K562 (cell line): ENCODE measurements at regions not wholly inside any gene's neighbourhood (a gene's known extent, or its start where the extent isn't known, plus 50 kb on each side); places are given as distances from the start of the nearest gene placed in this dataset.

ENCODE experiments used
- ATAC-seq: fragments of 200-7000 bp; cut with Tn5 transposase; 3 replicates; pipeline ENCODE4 v1.9.1; 2020; ENCODE audit warnings: moderate library complexity
- BruUV-seq: library from RNA; stranded (reverse); fragments of 400-500 nt; replicated peaks from 2 replicates; lab custom pipeline; 2021; lab: Mats Ljungman, UMichigan
- CTCF ChIA-PET: fragments of 300-600 bp; formaldehyde crosslinking; extraction: SDS; loops from one replicate; lab custom pipeline; 2021; ENCODE audit warnings: low intra/inter-chr PET ratio; lab: Yijun Ruan, JAX
- POLR2A ChIA-PET: fragments of 300-600, 350-650 bp; sonication (Branson Sonifier 250); formaldehyde crosslinking; extraction: SDS; loops from one replicate; lab custom pipeline; 2021; ENCODE audit warnings: antibody characterized with exemption, inconsistent platforms; lab: Yijun Ruan, JAX
- DNase-seq, 4 experiments: peaks; one replicate each; pipeline versions ENCODE4 v3.0.0 to v3.0.0-alpha.2; 2011 to 2018; ENCODE audit warnings: low spot score in 3 of 4, mixed read lengths in 3 of 4; ENCODE audit errors: extremely low read depth in 1 of 4
- FAIRE-seq: peaks from 2 replicates; lab custom pipeline; 2011; peaks lifted over from hg19 to GRCh38; lab: Jason Lieb, UNC
- H2AFZ ChIP-seq: 2 replicates; pipeline ENCODE4 v1.6.0; 2011; ENCODE audit warnings: low read depth, low read length, control low read depth, inconsistent platforms
- H3K27ac ChIP-seq: fragments of 200-600 bp; 3 replicates; pipeline ENCODE4 v1.8.0; 2011; ENCODE audit warnings: low read depth, mild to moderate bottlenecking, control low read depth, inconsistent platforms, low read length, moderate library complexity, mixed read lengths; ENCODE audit errors: extremely low read depth
- H3K27me3 ChIP-seq, 2 experiments: fragments of 300-600 bp in 1 of 2; 2 replicates in 1 of 2; 3 replicates in 1 of 2; pipeline versions ENCODE4 v1.6.0 to v1.8.0; 2011; ENCODE audit warnings: inconsistent platforms in 2 of 2, low read length in 2 of 2, mild to moderate bottlenecking in 1 of 2, mixed read lengths in 1 of 2, moderate library complexity in 1 of 2; ENCODE audit not compliant: control insufficient read depth in 2 of 2, insufficient read depth in 2 of 2
- H3K36me3 ChIP-seq: fragments of 300-600 bp; 3 replicates; pipeline ENCODE4 v1.8.0; 2011; ENCODE audit warnings: mild to moderate bottlenecking, low read length, inconsistent platforms; ENCODE audit not compliant: control insufficient read depth, insufficient read depth
- H3K4me1 ChIP-seq, 2 experiments: fragments of 200-600 bp in 1 of 2; replicated peaks in 1 of 2; 2 replicates in 1 of 2; 3 replicates in 1 of 2; pipeline versions ENCODE4 v1.5.1 to v1.8.0; 2011; ENCODE audit warnings: inconsistent platforms in 2 of 2, low read length in 2 of 2, mild to moderate bottlenecking in 1 of 2, mixed read lengths in 1 of 2, moderate library complexity in 1 of 2; ENCODE audit not compliant: control insufficient read depth in 2 of 2, insufficient read depth in 2 of 2
- H3K4me2 ChIP-seq: 2 replicates; pipeline ENCODE4 v1.6.1; 2011; ENCODE audit warnings: low read length, control low read depth, inconsistent platforms, mixed read lengths; ENCODE audit not compliant: insufficient read depth
- H3K4me3 ChIP-seq: fragments of 200-600 bp; sonication (generic), shearing (Covaris generic); 2 replicates; pipeline ENCODE4 v1.5.1; 2016; ENCODE audit warnings: control low read depth, inconsistent platforms
- H3K79me2 ChIP-seq: fragments of 200-600 bp; 3 replicates; pipeline ENCODE4 v1.8.0; 2011; ENCODE audit warnings: low read length, inconsistent platforms; ENCODE audit not compliant: control insufficient read depth, insufficient read depth
- H3K9ac ChIP-seq, 2 experiments: 2 replicates each; pipeline versions ENCODE4 v1.6.0 to v1.6.1; 2011; ENCODE audit warnings: low read depth in 2 of 2, low read length in 2 of 2, control low read depth in 1 of 2, inconsistent platforms in 1 of 2, mild to moderate bottlenecking in 1 of 2, mixed read lengths in 1 of 2; ENCODE audit not compliant: insufficient read depth in 1 of 2
- H3K9me1 ChIP-seq: one replicate; pipeline ENCODE4 v1.6.0; 2011; ENCODE audit warnings: inconsistent platforms, mild to moderate bottlenecking, low read length, moderate library complexity; ENCODE audit not compliant: control insufficient read depth, insufficient read depth
- H3K9me3 ChIP-seq: replicated peaks from 2 replicates; pipeline ENCODE4 v1.5.1; 2011; ENCODE audit warnings: low read depth, low read length, inconsistent platforms; ENCODE audit not compliant: control insufficient read depth, insufficient read depth
- H4K20me1 ChIP-seq: replicated peaks from 2 replicates; pipeline ENCODE4 v1.6.1; 2011; ENCODE audit warnings: low read length, inconsistent platforms, mixed read lengths; ENCODE audit not compliant: control insufficient read depth, insufficient read depth
- MGA ChIP-seq: fragments of 450-650 bp; IDR thresholded peaks from 2 replicates; pipeline ENCODE4 v1.6.1; 2016; ENCODE audit warnings: mild to moderate bottlenecking, moderate library complexity
- NCOA4 ChIP-seq: fragments of 450-650 bp; IDR thresholded peaks from 2 replicates; pipeline ENCODE4 v1.6.1; 2018; ENCODE audit warnings: mild to moderate bottlenecking; ENCODE audit not compliant: partially characterized antibody
- SIN3A ChIP-seq, 2 experiments: fragments of 150-350 bp in 1 of 2; IDR thresholded peaks; 2 replicates each; pipeline ENCODE4 v1.6.1; 2011 to 2016; ENCODE audit warnings: borderline replicate concordance in 2 of 2, low read depth in 2 of 2, low read length in 2 of 2, mild to moderate bottlenecking in 2 of 2, moderate library complexity in 2 of 2; ENCODE audit not compliant: control insufficient read depth in 1 of 2
- SPI1 ChIP-seq: IDR thresholded peaks from 2 replicates; pipeline ENCODE4 v1.6.1; 2011; ENCODE audit warnings: low read depth, low read length, control low read depth, borderline replicate concordance
- ZNF696 ChIP-seq: fragments of 250-450 bp; sonication (Bioruptor Pico); conservative IDR thresholded peaks from 2 replicates; pipeline ENCODE4 v1.4.0; 2020; ENCODE audit warnings: mild to moderate bottlenecking, moderate library complexity
- whole genome bisulfite sequencing: fragments of 100-300 bp; shearing (Covaris generic); methylation state at CpG from one replicate; pipeline ENCODE4 v1.1.6; 2016; ENCODE audit warnings: low coverage, mixed read lengths; ENCODE audit not compliant: insufficient coverage; ENCODE audit errors: missing lambda C conversion rate; 5-methylcytosine and 5-hydroxymethylcytosine counted together
- in situ Hi-C: fragments of 300-500 bp; cut with MboI; formaldehyde crosslinking; loops from 4 replicates; pipeline ENCODE4 v1.15.0; 2018; ENCODE audit warnings: inconsistent platforms, mixed read lengths
- intact Hi-C: fragments of 100-400 bp; cut with micrococcal nuclease; formaldehyde crosslinking; loops from 2 replicates; pipeline ENCODE4 v1.14.2; 2022
- TF ChIP-seq, protein P1 (sequence below): fragments of 450-650 bp; IDR thresholded peaks from 2 replicates; pipeline ENCODE4 v1.7.1; 2018; ENCODE audit warnings: mild to moderate bottlenecking, low read depth; ENCODE audit not compliant: partially characterized antibody
- TF ChIP-seq, protein P2 (sequence below): sonication (generic); formaldehyde crosslinking; IDR thresholded peaks from 2 replicates; pipeline ENCODE4 v1.8.0; 2022; ENCODE audit warnings: missing genetic modification reagents, mild to moderate bottlenecking, moderate library complexity, borderline replicate concordance

DNA sequence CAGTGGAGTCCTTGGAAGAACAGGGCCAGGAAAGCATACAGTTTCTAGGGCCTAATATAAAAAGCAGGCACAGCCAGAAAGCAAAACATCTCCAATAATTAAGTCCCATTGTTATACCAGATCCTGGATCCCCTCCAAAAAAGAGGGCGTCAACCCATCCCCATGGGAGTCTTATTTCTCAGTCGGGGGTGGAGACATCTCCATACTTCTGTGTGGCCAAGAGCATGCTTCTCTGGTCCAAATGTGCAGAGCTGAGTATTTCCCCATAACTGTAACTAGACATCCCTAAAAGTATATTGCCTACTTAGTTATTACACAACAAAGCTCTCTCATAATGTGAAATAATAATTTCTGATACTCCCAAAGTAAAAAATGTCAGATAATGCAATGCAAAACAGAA, 104.2 kb upstream of the SOX13 start:
- Histone ChIP-seq H3K4me3 (no peak overlapping the region), H4K20me1 (no peaks in the 10 kb centered on the region), H3K27ac (no peak overlapping the region), H3K36me3 (no peaks in the 10 kb centered on the region), H2AFZ (no peak overlapping the region), H3K9me3 (no peaks in the 10 kb centered on the region), H3K27me3 (peaks cover 0 to 5% of the 10 kb centered on the region in 2 experiments; a peak in 2 of 5 replicates), H3K79me2 (no peaks in the 10 kb centered on the region), H3K4me2 (no peak overlapping the region), H3K9me1 (no peaks in the 10 kb centered on the region), H3K4me1 (no peaks in the 10 kb centered on the region), H3K9ac (no peak overlapping the region)
- ATAC-seq, result no peak
- intact Hi-C loops (no loop called here), in situ Hi-C loops (no loop called here)
- no peak for DNase-seq
- no TSS peak for BruUV-seq
- FAIRE-seq, result no peak
- CTCF ChIA-PET, result no interaction called here
- 0% methylated on average over 2 of the region's 2 CpGs for WGBS
- POLR2A ChIA-PET, result interaction anchor here (0.6 to 1.1 kb wide), 3 partner anchors 11 to 362 kb away, joined by 3 read pairs; no protein-coding TSS in a partner anchor
- TF ChIP-seq, protein P1, sequence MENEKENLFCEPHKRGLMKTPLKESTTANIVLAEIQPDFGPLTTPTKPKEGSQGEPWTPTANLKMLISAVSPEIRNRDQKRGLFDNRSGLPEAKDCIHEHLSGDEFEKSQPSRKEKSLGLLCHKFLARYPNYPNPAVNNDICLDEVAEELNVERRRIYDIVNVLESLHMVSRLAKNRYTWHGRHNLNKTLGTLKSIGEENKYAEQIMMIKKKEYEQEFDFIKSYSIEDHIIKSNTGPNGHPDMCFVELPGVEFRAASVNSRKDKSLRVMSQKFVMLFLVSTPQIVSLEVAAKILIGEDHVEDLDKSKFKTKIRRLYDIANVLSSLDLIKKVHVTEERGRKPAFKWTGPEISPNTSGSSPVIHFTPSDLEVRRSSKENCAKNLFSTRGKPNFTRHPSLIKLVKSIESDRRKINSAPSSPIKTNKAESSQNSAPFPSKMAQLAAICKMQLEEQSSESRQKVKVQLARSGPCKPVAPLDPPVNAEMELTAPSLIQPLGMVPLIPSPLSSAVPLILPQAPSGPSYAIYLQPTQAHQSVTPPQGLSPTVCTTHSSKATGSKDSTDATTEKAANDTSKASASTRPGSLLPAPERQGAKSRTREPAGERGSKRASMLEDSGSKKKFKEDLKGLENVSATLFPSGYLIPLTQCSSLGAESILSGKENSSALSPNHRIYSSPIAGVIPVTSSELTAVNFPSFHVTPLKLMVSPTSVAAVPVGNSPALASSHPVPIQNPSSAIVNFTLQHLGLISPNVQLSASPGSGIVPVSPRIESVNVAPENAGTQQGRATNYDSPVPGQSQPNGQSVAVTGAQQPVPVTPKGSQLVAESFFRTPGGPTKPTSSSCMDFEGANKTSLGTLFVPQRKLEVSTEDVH, result no peak
- no peak for TF ChIP-seq NCOA4
- TF ChIP-seq SIN3A (IDR thresholded peaks at IDR 0.05; ENCODE audit: borderline replicate concordance in 2 of 2, control insufficient read depth in 1 of 2, low read depth in 2 of 2, low read length in 2 of 2), result no peak
- no peak for TF ChIP-seq SPI1
- TF ChIP-seq ZNF696 (CRISPR knock-in tag), result no peak
- no peak for TF ChIP-seq MGA
- TF ChIP-seq, protein P2, sequence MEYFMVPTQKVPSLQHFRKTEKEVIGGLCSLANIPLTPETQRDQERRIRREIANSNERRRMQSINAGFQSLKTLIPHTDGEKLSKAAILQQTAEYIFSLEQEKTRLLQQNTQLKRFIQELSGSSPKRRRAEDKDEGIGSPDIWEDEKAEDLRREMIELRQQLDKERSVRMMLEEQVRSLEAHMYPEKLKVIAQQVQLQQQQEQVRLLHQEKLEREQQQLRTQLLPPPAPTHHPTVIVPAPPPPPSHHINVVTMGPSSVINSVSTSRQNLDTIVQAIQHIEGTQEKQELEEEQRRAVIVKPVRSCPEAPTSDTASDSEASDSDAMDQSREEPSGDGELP (CRISPR knock-in tag), result no peak
